K562 (cell line): ENCODE measurements at regions not wholly inside any gene's neighbourhood (a gene's known extent, or its start where the extent isn't known, plus 50 kb on each side); places are given as distances from the start of the nearest gene placed in this dataset.

Experiments
- CBX1 ChIP-seq: sonication (generic); IDR thresholded peaks from 2 replicates; pipeline ENCODE4 v1.6.1; 2016; ENCODE audit warnings: antibody characterized with exemption, low read depth, mild to moderate bottlenecking
- FOXJ2 ChIP-seq: fragments of 200-800 bp; sonication (Bioruptor generic); IDR thresholded peaks from 2 replicates; pipeline ENCODE4 v1.6.1; 2016; ENCODE audit warnings: missing genetic modification characterization, missing compliant biosample characterization
- HNRNPK ChIP-seq: fragments of 200-400 bp; formaldehyde crosslinking; IDR thresholded peaks from one replicate; pipeline ENCODE4 v1.6.1; 2018; ENCODE audit warnings: mild to moderate bottlenecking, low read depth, low read length; ENCODE audit not compliant: poor library complexity, severe bottlenecking
- NKRF ChIP-seq: fragments of 450-650 bp; IDR thresholded peaks from 2 replicates; pipeline ENCODE4 v1.6.1; 2016; ENCODE audit warnings: borderline replicate concordance
- RB1 ChIP-seq: fragments of 450-650 bp; IDR thresholded peaks from 2 replicates; pipeline ENCODE4 v1.6.1; 2017; ENCODE audit warnings: low read depth, mild to moderate bottlenecking
- TAF15 ChIP-seq: fragments of 200-400 bp; formaldehyde crosslinking; IDR thresholded peaks from 2 replicates; pipeline ENCODE4 v1.6.1; 2017; ENCODE audit warnings: mild to moderate bottlenecking, low read depth, low read length, moderate library complexity
- ZNF407 ChIP-seq: fragments of 450-650 bp; IDR thresholded peaks from 2 replicates; pipeline ENCODE4 v1.6.1; 2016; ENCODE audit warnings: low read depth
- TF ChIP-seq, protein P1 (sequence below), 2 experiments: fragments of 450-650 bp in 1 of 2; sonication (generic) in 1 of 2; formaldehyde crosslinking in 1 of 2; IDR thresholded peaks; 2 replicates each; pipeline versions ENCODE4 v1.7.1 to v1.9.0; 2016 to 2022; ENCODE audit warnings: inconsistent platforms in 1 of 2, mild to moderate bottlenecking in 1 of 2, missing genetic modification reagents in 1 of 2

GRCh38 chr16:80046848-80047247 lies 446.3 kb upstream of the MAF start (continued):
- TF ChIP-seq ZNF407 (no peak), RB1 (no peak), FOXJ2 (peak; percentile 61; the same call in 1 of the 2 replicates), HNRNPK (no peak), TAF15 (no peak), CBX1 (no peak), NKRF (no peak)
- TF ChIP-seq, protein P1, sequence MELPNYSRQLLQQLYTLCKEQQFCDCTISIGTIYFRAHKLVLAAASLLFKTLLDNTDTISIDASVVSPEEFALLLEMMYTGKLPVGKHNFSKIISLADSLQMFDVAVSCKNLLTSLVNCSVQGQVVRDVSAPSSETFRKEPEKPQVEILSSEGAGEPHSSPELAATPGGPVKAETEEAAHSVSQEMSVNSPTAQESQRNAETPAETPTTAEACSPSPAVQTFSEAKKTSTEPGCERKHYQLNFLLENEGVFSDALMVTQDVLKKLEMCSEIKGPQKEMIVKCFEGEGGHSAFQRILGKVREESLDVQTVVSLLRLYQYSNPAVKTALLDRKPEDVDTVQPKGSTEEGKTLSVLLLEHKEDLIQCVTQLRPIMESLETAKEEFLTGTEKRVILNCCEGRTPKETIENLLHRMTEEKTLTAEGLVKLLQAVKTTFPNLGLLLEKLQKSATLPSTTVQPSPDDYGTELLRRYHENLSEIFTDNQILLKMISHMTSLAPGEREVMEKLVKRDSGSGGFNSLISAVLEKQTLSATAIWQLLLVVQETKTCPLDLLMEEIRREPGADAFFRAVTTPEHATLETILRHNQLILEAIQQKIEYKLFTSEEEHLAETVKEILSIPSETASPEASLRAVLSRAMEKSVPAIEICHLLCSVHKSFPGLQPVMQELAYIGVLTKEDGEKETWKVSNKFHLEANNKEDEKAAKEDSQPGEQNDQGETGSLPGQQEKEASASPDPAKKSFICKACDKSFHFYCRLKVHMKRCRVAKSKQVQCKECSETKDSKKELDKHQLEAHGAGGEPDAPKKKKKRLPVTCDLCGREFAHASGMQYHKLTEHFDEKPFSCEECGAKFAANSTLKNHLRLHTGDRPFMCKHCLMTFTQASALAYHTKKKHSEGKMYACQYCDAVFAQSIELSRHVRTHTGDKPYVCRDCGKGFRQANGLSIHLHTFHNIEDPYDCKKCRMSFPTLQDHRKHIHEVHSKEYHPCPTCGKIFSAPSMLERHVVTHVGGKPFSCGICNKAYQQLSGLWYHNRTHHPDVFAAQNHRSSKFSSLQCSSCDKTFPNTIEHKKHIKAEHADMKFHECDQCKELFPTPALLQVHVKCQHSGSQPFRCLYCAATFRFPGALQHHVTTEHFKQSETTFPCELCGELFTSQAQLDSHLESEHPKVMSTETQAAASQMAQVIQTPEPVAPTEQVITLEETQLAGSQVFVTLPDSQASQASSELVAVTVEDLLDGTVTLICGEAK (IDR thresholded peaks at IDR 0.05): no peak
- TF ChIP-seq, protein P1 (CRISPR knock-in tag; IDR thresholded peaks at IDR 0.05): no peak
